Caco-2 (cell line): ENCODE measurements at regions not wholly inside any gene's neighbourhood (a gene's known extent, or its start where the extent isn't known, plus 50 kb on each side); places are given as distances from the start of the nearest gene placed in this dataset.

Experiments used
- BruUV-seq: library from RNA; stranded (reverse); fragments of 400-500 nt; replicated peaks from 2 replicates; lab custom pipeline; 2021; lab: Mats Ljungman, UMichigan
- CTCF ChIA-PET: fragments of 300-600 bp; sonication (Branson Sonifier 250); formaldehyde crosslinking; loops from one replicate; lab custom pipeline; 2022; ENCODE audit warnings: antibody characterized with exemption; lab: Charles Lee
- POLR2A ChIA-PET: fragments of 300-600 bp; sonication (Branson Sonifier 250); formaldehyde crosslinking; loops from one replicate; lab custom pipeline; 2022; ENCODE audit warnings: antibody characterized with exemption; lab: Charles Lee
- DNase-seq, 2 experiments: peaks; one replicate each; pipeline versions ENCODE4 v3.0.0 to v3.0.0-alpha.2; 2020 to 2022
- H3K27me3 ChIP-seq: replicated peaks from 2 replicates; pipeline ENCODE4 v1.6.0; 2011; ENCODE audit warnings: low read length; ENCODE audit not compliant: control insufficient read depth, insufficient read depth
- H3K36me3 ChIP-seq: 2 replicates; pipeline ENCODE4 v1.5.1; 2011; ENCODE audit warnings: low read length; ENCODE audit not compliant: control insufficient read depth, insufficient read depth
- H3K4me1 ChIP-seq: fragments of 250-450 bp; sonication (Bioruptor Pico); 2 replicates; pipeline ENCODE4 v1.5.1; 2020; ENCODE audit warnings: mild to moderate bottlenecking
- H3K4me3 ChIP-seq: 2 replicates; pipeline ENCODE4 v1.5.1; 2011; ENCODE audit warnings: low read depth, mild to moderate bottlenecking, control low read depth, low read length
- H3K9me3 ChIP-seq: fragments of 250-450 bp; sonication (Bioruptor Pico); 2 replicates; pipeline ENCODE4 v1.5.1; 2020; ENCODE audit warnings: mild to moderate bottlenecking, moderate library complexity
- H3K27ac Mint-ChIP-seq: one replicate; pipeline ENCODE4 v1.8.0; 2022; ENCODE audit warnings: mixed read lengths; ENCODE audit not compliant: unreplicated experiment
- H3K27me3 Mint-ChIP-seq: one replicate; pipeline ENCODE4 v1.8.0; 2022; ENCODE audit warnings: mixed read lengths; ENCODE audit not compliant: insufficient read depth, unreplicated experiment
- H3K36me3 Mint-ChIP-seq: one replicate; pipeline ENCODE4 v1.8.0; 2022; ENCODE audit warnings: mild to moderate bottlenecking, mixed read lengths; ENCODE audit not compliant: insufficient read depth, unreplicated experiment
- H3K4me1 Mint-ChIP-seq: one replicate; pipeline ENCODE4 v1.8.0; 2022; ENCODE audit warnings: low read depth, mixed read lengths; ENCODE audit not compliant: unreplicated experiment
- H3K4me3 Mint-ChIP-seq: one replicate; pipeline ENCODE4 v1.8.0; 2022; ENCODE audit warnings: mild to moderate bottlenecking, moderate library complexity, mixed read lengths; ENCODE audit not compliant: unreplicated experiment
- H3K9me3 Mint-ChIP-seq: one replicate; pipeline ENCODE4 v1.8.0; 2022; ENCODE audit warnings: mixed read lengths; ENCODE audit not compliant: unreplicated experiment
- intact Hi-C: fragments of 100-400 bp; cut with micrococcal nuclease; formaldehyde crosslinking; loops from one replicate; pipeline ENCODE4 v1.10.0; 2022; ENCODE audit not compliant: unreplicated experiment
- TF ChIP-seq, protein P1 (sequence below), 2 experiments: fragments of 200-600 bp in 1 of 2; IDR thresholded peaks; 1 replicate in 1 of 2; 2 replicates in 1 of 2; pipeline versions ENCODE4 v1.5.1 to v1.8.0; 2011 to 2022; ENCODE audit warnings: antibody characterized with exemption in 1 of 2, control low read depth in 1 of 2, inconsistent platforms in 1 of 2, low read depth in 1 of 2, low read length in 1 of 2, mild to moderate bottlenecking in 1 of 2, moderate library complexity in 1 of 2; ENCODE audit not compliant: insufficient read depth in 1 of 2, severe bottlenecking in 1 of 2, unreplicated experiment in 1 of 2

DNA sequence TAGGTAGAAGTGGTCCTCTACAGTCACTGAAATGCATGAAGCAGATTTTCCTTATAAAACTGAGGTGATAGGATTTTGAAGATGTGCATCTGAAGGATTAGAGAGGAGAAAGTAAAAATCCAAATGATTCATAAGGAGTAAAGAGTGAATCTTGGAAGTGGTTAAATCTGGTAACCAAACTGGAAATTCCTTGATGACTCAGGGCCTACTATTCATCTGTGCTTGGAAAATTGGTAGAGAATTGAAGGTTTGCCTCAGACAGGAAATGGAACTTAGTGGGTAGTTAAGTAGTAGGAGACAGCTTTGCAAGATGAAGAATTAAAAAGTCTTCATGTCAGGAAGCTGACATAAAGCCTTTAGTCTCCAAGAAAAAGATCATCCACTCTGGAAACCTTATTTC is 368.9 kb upstream of the CTSO start:
- H3K4me3 Mint-ChIP-seq: no peak overlapping the region
- no peaks in the 10 kb centered on the region for H3K9me3 Mint-ChIP-seq
- ChIA-PET CTCF (no interaction called here), POLR2A (no interaction called here)
- intact Hi-C loops: no loop called here
- H3K27me3 Mint-ChIP-seq: no peaks in the 10 kb centered on the region
- H3K36me3 ChIP-seq: no peaks in the 10 kb centered on the region
- H3K9me3 ChIP-seq: no peaks in the 10 kb centered on the region
- no TSS peak for BruUV-seq
- no peaks in the 10 kb centered on the region for H3K4me1 ChIP-seq
- H3K27me3 ChIP-seq: no peaks in the 10 kb centered on the region; the same call in 1 of the 2 replicates
- H3K27ac Mint-ChIP-seq: no peak overlapping the region
- H3K36me3 Mint-ChIP-seq: no peaks in the 10 kb centered on the region
- H3K4me1 Mint-ChIP-seq: no peaks in the 10 kb centered on the region
- TF ChIP-seq, protein P1, sequence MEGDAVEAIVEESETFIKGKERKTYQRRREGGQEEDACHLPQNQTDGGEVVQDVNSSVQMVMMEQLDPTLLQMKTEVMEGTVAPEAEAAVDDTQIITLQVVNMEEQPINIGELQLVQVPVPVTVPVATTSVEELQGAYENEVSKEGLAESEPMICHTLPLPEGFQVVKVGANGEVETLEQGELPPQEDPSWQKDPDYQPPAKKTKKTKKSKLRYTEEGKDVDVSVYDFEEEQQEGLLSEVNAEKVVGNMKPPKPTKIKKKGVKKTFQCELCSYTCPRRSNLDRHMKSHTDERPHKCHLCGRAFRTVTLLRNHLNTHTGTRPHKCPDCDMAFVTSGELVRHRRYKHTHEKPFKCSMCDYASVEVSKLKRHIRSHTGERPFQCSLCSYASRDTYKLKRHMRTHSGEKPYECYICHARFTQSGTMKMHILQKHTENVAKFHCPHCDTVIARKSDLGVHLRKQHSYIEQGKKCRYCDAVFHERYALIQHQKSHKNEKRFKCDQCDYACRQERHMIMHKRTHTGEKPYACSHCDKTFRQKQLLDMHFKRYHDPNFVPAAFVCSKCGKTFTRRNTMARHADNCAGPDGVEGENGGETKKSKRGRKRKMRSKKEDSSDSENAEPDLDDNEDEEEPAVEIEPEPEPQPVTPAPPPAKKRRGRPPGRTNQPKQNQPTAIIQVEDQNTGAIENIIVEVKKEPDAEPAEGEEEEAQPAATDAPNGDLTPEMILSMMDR (IDR thresholded peaks at IDR 0.05; ENCODE audit: insufficient read depth in 1 of 2, low read depth in 1 of 2, low read length in 1 of 2, severe bottlenecking in 1 of 2, unreplicated experiment in 1 of 2): no peak
- DNase-seq: no peak
- H3K4me3 ChIP-seq: no peak overlapping the region

DNA sequence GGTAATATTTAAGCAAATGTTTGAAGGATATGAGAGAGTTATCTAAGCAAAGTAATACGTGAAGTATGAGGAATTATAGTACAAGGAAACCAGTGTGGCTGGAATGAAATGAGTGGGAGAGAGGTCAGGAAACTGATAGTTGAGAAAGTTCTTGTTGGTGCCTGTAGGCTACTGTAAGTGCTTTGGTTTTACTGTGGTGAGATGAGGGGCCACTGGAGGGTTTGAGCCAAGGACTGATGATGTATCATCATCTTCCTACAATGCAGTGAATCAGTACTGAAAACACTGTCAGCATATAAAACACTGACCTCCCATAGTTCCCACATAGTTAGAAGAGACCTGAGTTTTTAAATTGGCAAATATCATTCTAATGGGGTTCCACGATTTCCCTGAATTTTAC is 367.5 kb upstream of the CTSO start:
- H3K27me3 ChIP-seq: no peaks in the 10 kb centered on the region; the same call in 1 of the 2 replicates
- no peaks in the 10 kb centered on the region for H3K4me1 Mint-ChIP-seq
- H3K36me3 Mint-ChIP-seq: no peaks in the 10 kb centered on the region
- no peaks in the 10 kb centered on the region for H3K4me1 ChIP-seq
- TF ChIP-seq, protein P1 (IDR thresholded peaks at IDR 0.05; ENCODE audit: insufficient read depth in 1 of 2, low read depth in 1 of 2, low read length in 1 of 2, severe bottlenecking in 1 of 2, unreplicated experiment in 1 of 2): no peak
- ChIA-PET CTCF (no interaction called here), POLR2A (no interaction called here)
- no peak overlapping the region for H3K4me3 Mint-ChIP-seq
- no peak overlapping the region for H3K4me3 ChIP-seq
- no peaks in the 10 kb centered on the region; the same call in 1 of the 2 replicates for H3K9me3 ChIP-seq
- no peaks in the 10 kb centered on the region for H3K27me3 Mint-ChIP-seq
- no peaks in the 10 kb centered on the region for H3K9me3 Mint-ChIP-seq
- H3K36me3 ChIP-seq: no peaks in the 10 kb centered on the region
- DNase-seq: no peak
- intact Hi-C loops: no loop called here
- no peak overlapping the region for H3K27ac Mint-ChIP-seq
- BruUV-seq: no TSS peak

DNA sequence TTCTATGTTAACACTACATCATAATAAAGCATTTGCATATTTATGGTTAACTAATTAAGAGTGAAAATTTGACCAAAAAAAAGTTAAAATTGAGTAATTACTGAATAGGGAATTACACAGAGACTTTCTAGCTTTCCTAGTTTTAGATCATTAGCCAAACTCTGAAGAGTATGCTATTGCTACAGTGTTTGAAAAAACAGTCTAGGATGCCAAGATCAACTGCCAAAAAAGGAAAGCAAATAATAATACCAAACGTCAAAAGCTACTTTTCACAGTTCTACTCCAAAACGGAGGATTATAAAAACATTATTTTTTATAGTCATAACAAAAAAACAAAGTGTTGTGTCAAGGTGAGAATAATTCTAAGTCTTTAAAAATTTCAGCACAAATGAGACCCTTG is 359.8 kb upstream of the CTSO start:
- Histone ChIP-seq H3K36me3 (no peaks in the 10 kb centered on the region), H3K4me1 (no peaks in the 10 kb centered on the region), H3K27me3 (no peaks in the 10 kb centered on the region), H3K9me3 (no peaks in the 10 kb centered on the region; the same call in 1 of the 2 replicates), H3K4me3 (no peak overlapping the region)
- intact Hi-C loops: no loop called here
- no peak for DNase-seq
- BruUV-seq: no TSS peak
- no peaks in the 10 kb centered on the region for H3K27me3 Mint-ChIP-seq
- H3K9me3 Mint-ChIP-seq: no peaks in the 10 kb centered on the region
- POLR2A ChIA-PET: no interaction called here
- H3K4me1 Mint-ChIP-seq: no peaks in the 10 kb centered on the region
- H3K27ac Mint-ChIP-seq: no peak overlapping the region
- TF ChIP-seq, protein P1 (IDR thresholded peaks at IDR 0.05; ENCODE audit: insufficient read depth in 1 of 2, low read depth in 1 of 2, low read length in 1 of 2, severe bottlenecking in 1 of 2, unreplicated experiment in 1 of 2): no peak
- CTCF ChIA-PET: no interaction called here
- no peaks in the 10 kb centered on the region for H3K36me3 Mint-ChIP-seq
- H3K4me3 Mint-ChIP-seq: no peak overlapping the region
